ENCODE measurements at regions not wholly inside any gene's neighbourhood (a gene's known extent, or its start where the extent isn't known, plus 50 kb on each side); places are given as distances from the start of the nearest gene placed in this dataset.

DNA sequence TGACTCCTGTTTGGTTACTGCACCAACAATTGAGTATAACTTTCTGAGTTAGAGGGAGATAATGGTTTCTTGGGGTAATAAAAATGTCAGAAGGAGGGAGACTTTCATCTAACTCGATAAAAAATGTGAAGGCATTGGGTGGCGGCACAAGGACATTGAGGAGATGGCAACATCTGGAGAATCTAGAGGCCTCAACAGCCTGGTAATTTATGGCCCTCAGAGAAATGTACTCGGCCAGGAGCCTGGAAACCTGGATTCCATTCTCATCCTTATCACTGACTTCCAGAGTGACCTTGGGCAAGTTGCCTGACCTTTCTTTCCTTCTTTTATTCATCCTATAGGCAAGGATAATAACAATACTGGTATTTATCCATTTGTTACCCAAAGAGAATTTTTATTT, 173.5 kb upstream of the MEX3C start:
- ChIA-PET POLR2A (no interaction called here), CTCF (no interaction called here)
- Histone ChIP-seq H3K4me3 (ENCODE audit: low read depth, low read length) (no peak overlapping the region), H3K27ac (ENCODE audit: low read depth, low read length) (no peak overlapping the region), H3K27me3 (ENCODE audit: control insufficient read depth, insufficient read depth, low read length) (no peaks in the 10 kb centered on the region), H3K9me3 (ENCODE audit: control insufficient read depth, insufficient read depth, low read length) (peaks cover 8% of the 10 kb centered on the region; the same call in 1 of the 2 replicates)
- no peak for DNase-seq (ENCODE audit: low read depth, low spot score)
- TF ChIP-seq, protein P1, sequence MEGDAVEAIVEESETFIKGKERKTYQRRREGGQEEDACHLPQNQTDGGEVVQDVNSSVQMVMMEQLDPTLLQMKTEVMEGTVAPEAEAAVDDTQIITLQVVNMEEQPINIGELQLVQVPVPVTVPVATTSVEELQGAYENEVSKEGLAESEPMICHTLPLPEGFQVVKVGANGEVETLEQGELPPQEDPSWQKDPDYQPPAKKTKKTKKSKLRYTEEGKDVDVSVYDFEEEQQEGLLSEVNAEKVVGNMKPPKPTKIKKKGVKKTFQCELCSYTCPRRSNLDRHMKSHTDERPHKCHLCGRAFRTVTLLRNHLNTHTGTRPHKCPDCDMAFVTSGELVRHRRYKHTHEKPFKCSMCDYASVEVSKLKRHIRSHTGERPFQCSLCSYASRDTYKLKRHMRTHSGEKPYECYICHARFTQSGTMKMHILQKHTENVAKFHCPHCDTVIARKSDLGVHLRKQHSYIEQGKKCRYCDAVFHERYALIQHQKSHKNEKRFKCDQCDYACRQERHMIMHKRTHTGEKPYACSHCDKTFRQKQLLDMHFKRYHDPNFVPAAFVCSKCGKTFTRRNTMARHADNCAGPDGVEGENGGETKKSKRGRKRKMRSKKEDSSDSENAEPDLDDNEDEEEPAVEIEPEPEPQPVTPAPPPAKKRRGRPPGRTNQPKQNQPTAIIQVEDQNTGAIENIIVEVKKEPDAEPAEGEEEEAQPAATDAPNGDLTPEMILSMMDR (IDR thresholded peaks at IDR 0.05; ENCODE audit: low read depth, low read length), result no peak

DNA sequence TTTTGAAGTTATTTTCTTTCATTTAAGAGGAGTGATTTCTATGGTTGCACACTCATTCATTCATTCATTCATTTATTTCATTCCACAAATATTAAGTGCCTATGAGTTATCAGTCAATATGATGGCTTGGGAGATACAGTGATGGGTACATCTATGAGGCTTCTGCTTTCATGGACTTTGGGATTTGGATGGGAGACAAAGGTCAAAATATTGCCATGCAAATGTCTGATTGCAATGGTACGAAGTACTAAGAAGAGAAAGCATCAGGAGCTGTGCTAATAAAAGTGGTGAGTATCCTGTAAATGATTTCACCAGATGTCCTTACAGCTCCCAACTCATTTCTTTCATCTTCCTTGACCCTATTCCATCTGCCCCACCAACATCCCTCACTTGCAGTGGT, 174.4 kb upstream of the MEX3C start:
- no peak overlapping the region for H3K4me3 ChIP-seq (ENCODE audit: low read depth, low read length)
- ChIA-PET CTCF (no interaction called here), POLR2A (no interaction called here)
- TF ChIP-seq, protein P1 (IDR thresholded peaks at IDR 0.05; ENCODE audit: low read depth, low read length), result no peak
- no peaks in the 10 kb centered on the region for H3K27me3 ChIP-seq (ENCODE audit: control insufficient read depth, insufficient read depth, low read length)
- no peak for DNase-seq (ENCODE audit: low read depth, low spot score)
- no peak overlapping the region for H3K27ac ChIP-seq (ENCODE audit: low read depth, low read length)
- peaks cover 8% of the 10 kb centered on the region; the same call in 1 of the 2 replicates for H3K9me3 ChIP-seq (ENCODE audit: control insufficient read depth, insufficient read depth, low read length)

DNA sequence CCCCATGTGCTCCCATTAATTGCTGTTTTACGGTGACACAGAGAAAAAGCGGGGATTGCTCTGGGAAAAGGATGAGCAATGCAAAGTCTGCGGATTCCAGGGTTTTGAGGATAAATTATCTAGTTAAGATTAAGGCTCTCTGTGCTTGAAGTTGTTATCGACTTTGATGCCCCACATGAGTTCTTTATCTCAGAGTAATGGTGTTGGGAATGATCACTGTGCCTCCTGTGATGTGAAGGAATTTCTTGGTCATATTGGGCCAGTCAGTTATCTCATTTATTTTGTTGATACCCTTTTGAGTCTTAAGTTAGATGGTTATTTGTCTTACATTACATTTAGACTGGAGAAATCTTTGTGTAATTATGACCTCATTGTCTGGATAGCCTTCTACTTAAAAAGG, 184.6 kb upstream of the MEX3C start:
- Histone ChIP-seq H3K4me3 (ENCODE audit: low read depth, low read length) (no peak overlapping the region), H3K27me3 (ENCODE audit: control insufficient read depth, insufficient read depth, low read length) (no peaks in the 10 kb centered on the region), H3K27ac (ENCODE audit: low read depth, low read length) (no peak overlapping the region), H3K9me3 (ENCODE audit: control insufficient read depth, insufficient read depth, low read length) (peaks cover 8% of the 10 kb centered on the region)
- DNase-seq (ENCODE audit: low read depth, low spot score), result no peak
- TF ChIP-seq, protein P1 (IDR thresholded peaks at IDR 0.05; ENCODE audit: low read depth, low read length), result no peak
- POLR2A ChIA-PET, result no interaction called here
- CTCF ChIA-PET, result no interaction called here

DNA sequence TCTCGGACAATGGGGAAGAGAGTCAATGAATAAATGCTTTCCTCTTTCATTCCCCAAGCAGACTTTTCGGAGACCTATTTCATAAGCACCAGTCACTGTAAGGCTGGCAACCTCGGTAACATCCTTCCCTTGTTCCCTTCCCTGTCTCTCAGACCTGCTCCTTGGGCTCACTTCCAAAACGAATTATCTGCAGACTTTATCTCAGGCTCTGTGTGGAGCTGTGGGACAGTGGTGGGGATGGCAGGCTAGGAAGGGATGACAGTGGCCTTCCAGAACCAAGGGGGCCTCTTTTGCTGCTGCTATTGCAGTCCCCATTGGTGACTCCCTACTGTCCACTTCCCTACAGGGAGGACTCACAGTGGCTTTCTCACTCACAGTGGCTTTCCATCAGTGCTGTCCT, 185.6 kb upstream of the MEX3C start:
- Histone ChIP-seq H3K4me3 (ENCODE audit: low read depth, low read length) (no peak overlapping the region), H3K27ac (ENCODE audit: low read depth, low read length) (no peak overlapping the region), H3K9me3 (ENCODE audit: control insufficient read depth, insufficient read depth, low read length) (peaks cover 8% of the 10 kb centered on the region), H3K27me3 (ENCODE audit: control insufficient read depth, insufficient read depth, low read length) (no peaks in the 10 kb centered on the region)
- CTCF ChIA-PET, result no interaction called here
- DNase-seq (ENCODE audit: low read depth, low spot score), result no peak
- TF ChIP-seq, protein P1 (IDR thresholded peaks at IDR 0.05; ENCODE audit: low read depth, low read length), result no peak
- POLR2A ChIA-PET, result no interaction called here

DNA sequence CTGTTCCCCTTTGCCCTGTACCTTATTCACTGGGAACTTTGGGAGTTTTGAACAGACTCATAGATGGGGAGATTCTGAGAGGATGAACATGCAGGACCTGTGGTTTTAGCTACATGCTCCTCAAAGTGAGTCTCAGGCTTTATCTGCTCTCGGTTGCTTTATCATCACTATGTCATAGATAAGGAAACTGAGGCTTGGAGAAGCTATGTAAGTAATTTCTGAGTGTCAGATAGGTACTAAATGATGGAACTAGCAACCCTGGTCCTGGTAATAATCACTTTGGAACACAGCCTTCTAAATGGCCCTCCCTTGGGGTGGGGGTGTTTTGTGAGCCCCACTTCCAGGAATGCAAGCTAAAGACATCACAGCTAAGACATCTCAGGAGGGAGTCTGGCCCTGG, 186.2 kb upstream of the MEX3C start:
- Histone ChIP-seq H3K27ac (ENCODE audit: low read depth, low read length) (no peak overlapping the region), H3K9me3 (ENCODE audit: control insufficient read depth, insufficient read depth, low read length) (peaks cover 8% of the 10 kb centered on the region), H3K4me3 (ENCODE audit: low read depth, low read length) (no peak overlapping the region), H3K27me3 (ENCODE audit: control insufficient read depth, insufficient read depth, low read length) (no peaks in the 10 kb centered on the region)
- TF ChIP-seq, protein P1 (IDR thresholded peaks at IDR 0.05; ENCODE audit: low read depth, low read length), result no peak
- DNase-seq (ENCODE audit: low read depth, low spot score), result no peak
- ChIA-PET POLR2A (no interaction called here), CTCF (no interaction called here)

All from AG04450 (cell line).